OCI-LY1 (cell line): ENCODE measurements at regions not wholly inside any gene's neighbourhood (a gene's known extent, or its start where the extent isn't known, plus 50 kb on each side); places are given as distances from the start of the nearest gene placed in this dataset.
"Not testable (repeated sequence)": the region's sequence is repeated elsewhere in the genome, so short reads cannot be mapped to it uniquely, and the experiment has no call there.

Experiments used
- H2AFZ ChIP-seq: fragments of 200-600 bp; sonication (generic), shearing (Covaris generic); 2 replicates; pipeline ENCODE4 v1.6.0; 2014; ENCODE audit warnings: antibody characterized with exemption, mild to moderate bottlenecking, low read length
- H3F3A ChIP-seq: fragments of 200-600 bp; sonication (generic), shearing (Covaris generic); 2 replicates; pipeline ENCODE4 v1.6.0; 2014; ENCODE audit warnings: mild to moderate bottlenecking, antibody characterized with exemption, low read length, moderate library complexity; ENCODE audit not compliant: insufficient read depth
- H3K27ac ChIP-seq: fragments of 200-600 bp; sonication (generic); 2 replicates; pipeline ENCODE4 v1.5.1; 2014; ENCODE audit warnings: low read length, mixed run types, mild to moderate bottlenecking, low read depth; ENCODE audit not compliant: poor library complexity, severe bottlenecking
- H3K27me3 ChIP-seq: fragments of 200-600 bp; sonication (generic); 2 replicates; pipeline ENCODE4 v1.6.0; 2014; ENCODE audit warnings: antibody characterized with exemption, mild to moderate bottlenecking, low read length, moderate library complexity; ENCODE audit not compliant: insufficient read depth
- H3K36me3 ChIP-seq: fragments of 200-600 bp; sonication (generic); 2 replicates; pipeline ENCODE4 v1.6.1; 2014; ENCODE audit warnings: mild to moderate bottlenecking, antibody characterized with exemption, low read length, moderate library complexity, mixed read lengths; ENCODE audit not compliant: insufficient read depth
- H3K4me1 ChIP-seq: fragments of 200-600 bp; sonication (generic); 2 replicates; pipeline ENCODE4 v1.5.1; 2014; ENCODE audit warnings: mild to moderate bottlenecking, low read length, moderate library complexity; ENCODE audit not compliant: insufficient read depth, severe bottlenecking
- H3K4me2 ChIP-seq: fragments of 200-600 bp; sonication (generic), shearing (Covaris generic); 2 replicates; pipeline ENCODE4 v1.6.1; 2014; ENCODE audit warnings: low read length
- H3K4me3 ChIP-seq: fragments of 200-600 bp; sonication (generic); 2 replicates; pipeline ENCODE4 v1.5.1; 2014; ENCODE audit warnings: low read length, low read depth, mild to moderate bottlenecking, mixed read lengths; ENCODE audit not compliant: poor library complexity, severe bottlenecking
- H3K79me2 ChIP-seq: fragments of 200-600 bp; shearing (Covaris generic); 2 replicates; pipeline ENCODE4 v1.6.1; 2016; ENCODE audit warnings: mixed run types, low read length, mixed read lengths; ENCODE audit not compliant: insufficient read depth
- H3K9ac ChIP-seq: fragments of 200-600 bp; sonication (generic), shearing (Covaris generic); 2 replicates; pipeline ENCODE4 v1.6.1; 2014; ENCODE audit warnings: mild to moderate bottlenecking, low read length, mixed read lengths
- H3K9me2 ChIP-seq: fragments of 200-600 bp; sonication (generic), shearing (Covaris generic); 2 replicates; pipeline ENCODE4 v1.6.1; 2014; ENCODE audit warnings: low read depth, mild to moderate bottlenecking, low read length, mixed read lengths
- H3K9me3 ChIP-seq: fragments of 200-600 bp; shearing (Covaris generic); 2 replicates; pipeline ENCODE4 v1.6.1; 2014; ENCODE audit warnings: low read length, mixed read lengths
- H4K20me1 ChIP-seq: fragments of 200-600 bp; sonication (generic), shearing (Covaris generic); 2 replicates; pipeline ENCODE4 v1.6.0; 2016; ENCODE audit warnings: mild to moderate bottlenecking, low read length; ENCODE audit not compliant: insufficient read depth
- CTCF ChIP-seq: fragments of 200-600 bp; sonication (generic), shearing (Covaris generic); IDR thresholded peaks from 2 replicates; pipeline ENCODE4 v1.5.1; 2017; ENCODE audit warnings: mild to moderate bottlenecking, antibody characterized with exemption, low read length, moderate library complexity, mixed read lengths
- EZH2 ChIP-seq: fragments of 200-600 bp; sonication (generic), shearing (Covaris generic); IDR thresholded peaks from 2 replicates; pipeline ENCODE4 v1.8.0; 2017; ENCODE audit warnings: borderline replicate concordance, mixed run types, mild to moderate bottlenecking, antibody characterized with exemption, low read length, moderate library complexity, mixed read lengths

DNA sequence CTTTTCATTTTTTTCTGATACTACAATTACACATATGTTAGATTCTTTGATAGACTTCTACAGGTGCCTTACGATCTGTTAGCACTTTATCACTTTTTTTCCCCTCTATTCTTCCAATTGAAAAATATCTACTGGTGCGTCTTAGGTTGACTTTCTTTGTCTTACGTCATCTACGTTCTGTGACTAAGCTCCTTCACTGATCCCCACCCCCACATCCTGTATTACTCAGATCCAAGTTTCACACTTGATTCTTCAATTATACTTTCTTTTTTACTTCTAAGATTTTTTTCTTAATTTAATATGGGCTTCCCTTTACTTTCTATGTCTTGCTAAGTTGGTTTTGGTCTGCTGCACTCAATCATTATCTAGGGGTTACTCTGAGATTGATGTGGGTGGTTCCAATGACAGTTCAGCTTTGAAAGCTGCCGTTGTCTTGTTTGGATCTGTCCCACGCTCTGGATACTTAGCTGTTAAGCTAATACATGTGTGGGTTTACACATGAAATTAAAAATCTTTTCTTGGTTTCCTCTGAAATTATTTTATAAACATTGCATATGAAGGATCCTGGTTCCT is 1321.1 kb downstream of the RAPGEF2 start:
- H3K9me3 ChIP-seq = no peaks in the 10 kb centered on the region
- no peaks in the 10 kb centered on the region for H3K79me2 ChIP-seq
- H3K4me3 ChIP-seq = no peak overlapping the region
- no peaks in the 10 kb centered on the region for H3K9me2 ChIP-seq
- H3K36me3 ChIP-seq = no peaks in the 10 kb centered on the region
- TF ChIP-seq EZH2 (no peak), CTCF (no peak)
- no peak overlapping the region for H3K9ac ChIP-seq
- no peaks in the 10 kb centered on the region for H3F3A ChIP-seq
- H3K27ac ChIP-seq = no peak overlapping the region
- H4K20me1 ChIP-seq = no peaks in the 10 kb centered on the region
- H2AFZ ChIP-seq = no peak overlapping the region
- H3K4me1 ChIP-seq = no peaks in the 10 kb centered on the region
- H3K27me3 ChIP-seq = no peaks in the 10 kb centered on the region
- H3K4me2 ChIP-seq = no peak overlapping the region

DNA sequence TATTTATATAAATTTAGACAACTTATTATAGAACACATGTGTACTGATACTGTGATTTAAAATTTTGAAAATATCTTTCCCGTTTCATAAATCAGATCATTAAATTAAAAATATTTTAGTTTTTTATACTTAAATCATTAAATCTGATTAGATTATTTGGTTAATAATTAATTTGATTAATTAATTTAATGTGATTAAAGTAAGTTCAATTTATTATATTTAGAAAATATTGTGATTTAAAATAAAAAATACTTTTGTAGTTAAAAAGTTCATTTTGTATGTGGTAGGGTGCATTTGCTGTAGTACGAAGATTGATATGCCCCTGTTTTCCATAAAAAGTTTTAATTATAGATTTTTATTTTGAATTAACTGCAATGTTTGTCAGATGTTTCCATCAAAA is 1323.4 kb downstream of the RAPGEF2 start:
- no peak overlapping the region for H3K9ac ChIP-seq
- no peak overlapping the region for H3K4me2 ChIP-seq
- no peak overlapping the region for H3K4me3 ChIP-seq
- no peaks in the 10 kb centered on the region for H3K27me3 ChIP-seq
- TF ChIP-seq EZH2 (no peak), CTCF (no peak)
- H3F3A ChIP-seq = no peaks in the 10 kb centered on the region
- H3K36me3 ChIP-seq = no peaks in the 10 kb centered on the region
- H3K27ac ChIP-seq = no peak overlapping the region
- no peaks in the 10 kb centered on the region for H3K9me2 ChIP-seq
- no peak overlapping the region for H2AFZ ChIP-seq
- H3K9me3 ChIP-seq = no peaks in the 10 kb centered on the region
- H4K20me1 ChIP-seq = no peaks in the 10 kb centered on the region
- H3K4me1 ChIP-seq = no peaks in the 10 kb centered on the region
- no peaks in the 10 kb centered on the region for H3K79me2 ChIP-seq

GRCh38 chr4:160450876-160451275 is 1348.0 kb downstream of the RAPGEF2 start:
- Histone ChIP-seq H3K27ac (no peak overlapping the region), H3K79me2 (no peaks in the 10 kb centered on the region), H2AFZ (no peak overlapping the region), H3K27me3 (no peaks in the 10 kb centered on the region), H3K4me3 (no peak overlapping the region), H4K20me1 (no peaks in the 10 kb centered on the region), H3F3A (no peaks in the 10 kb centered on the region), H3K36me3 (no peaks in the 10 kb centered on the region), H3K4me1 (no peaks in the 10 kb centered on the region), H3K9me3 (no peaks in the 10 kb centered on the region), H3K4me2 (no peak overlapping the region), H3K9ac (no peak overlapping the region), H3K9me2 (no peaks in the 10 kb centered on the region)
- TF ChIP-seq EZH2 (no peak), CTCF (no peak)

GRCh38 chr4:160481696-160482690 is 1379.1 kb downstream of the RAPGEF2 start:
- H3K4me2 ChIP-seq, H3K27me3 ChIP-seq, H4K20me1 ChIP-seq, H3K4me3 ChIP-seq, H3K9me2 ChIP-seq, H3K9me3 ChIP-seq, H3K79me2 ChIP-seq, H3K9ac ChIP-seq, H2AFZ ChIP-seq, H3F3A ChIP-seq, H3K4me1 ChIP-seq, H3K36me3 ChIP-seq, H3K27ac ChIP-seq: not testable (repeated sequence)
